Heart right ventricle (tissue), 16 donors: ENCODE measurements at regions not wholly inside any gene's neighbourhood (a gene's known extent, or its start where the extent isn't known, plus 50 kb on each side); places are given as distances from the start of the nearest gene placed in this dataset.

Source experiments
- ATAC-seq, 8 donors: fragments of 200-7000 bp; cut with Tn5 transposase; one replicate each; pipeline ENCODE4 v1.9.1; 2020; ENCODE audit warnings: mild to moderate bottlenecking in 8 of 8, moderate library complexity in 8 of 8, moderate number of reproducible peaks in 1 of 8
- DNase-seq, 2 donors: peaks; one replicate each; pipeline ENCODE4 v3.0.0-alpha.2; 2020
- H3K27ac ChIP-seq, 10 donors: fragments of 200-600 bp; sonication (generic) in 2 of 10; one replicate each; pipeline versions ENCODE4 v1.5.0 to v1.8.0; 2020 to 2022; ENCODE audit warnings: mild to moderate bottlenecking in 3 of 10
- H3K27me3 ChIP-seq, 7 donors: fragments of 200-600 bp; one replicate each; pipeline ENCODE4 v1.8.0; 2021 to 2022; ENCODE audit warnings: mild to moderate bottlenecking in 2 of 7
- H3K36me3 ChIP-seq, 9 donors: fragments of 200-600 bp; sonication (generic) in 1 of 9; one replicate each; pipeline versions ENCODE4 v1.5.0 to v1.8.0; 2020 to 2022; ENCODE audit warnings: mild to moderate bottlenecking in 2 of 9
- H3K4me1 ChIP-seq, 9 donors: fragments of 200-600 bp; sonication (generic) in 1 of 9; one replicate each; pipeline versions ENCODE4 v1.5.0 to v1.8.0; 2020 to 2022; ENCODE audit warnings: mild to moderate bottlenecking in 4 of 9
- H3K4me3 ChIP-seq, 10 donors: fragments of 200-600 bp; sonication (generic) in 2 of 10; one replicate each; pipeline versions ENCODE4 v1.5.0 to v1.8.0; 2020 to 2022; ENCODE audit warnings: mild to moderate bottlenecking in 7 of 10, moderate library complexity in 2 of 10
- H3K9me3 ChIP-seq, 11 donors: fragments of 200-600 bp in 10 of 11; sonication (generic) in 2 of 11; one replicate each; pipeline versions ENCODE4 v1.5.0 to v1.8.0; 2013 to 2022; ENCODE audit warnings: mild to moderate bottlenecking in 2 of 11, control low read depth in 1 of 11, moderate library complexity in 1 of 11
- CTCF ChIP-seq, 9 donors: fragments of 200-600 bp; sonication (generic) in 2 of 9; IDR thresholded peaks; one replicate each; pipeline versions ENCODE4 v1.5.0 to v1.8.0; 2021 to 2022; ENCODE audit warnings: antibody characterized with exemption in 9 of 9, mild to moderate bottlenecking in 5 of 9, moderate library complexity in 1 of 9
- WGBS, 2 donors: extraction: QIAGEN DNeasy Blood & Tissue Kit; methylation state at CpG; one replicate each; pipeline ENCODE4 v1.1.7; 2013; ENCODE audit warnings: inconsistent platforms in 1 of 2; 5-methylcytosine and 5-hydroxymethylcytosine counted together
- intact Hi-C, 10 donors: fragments of 100-400 bp; cut with DNase I; formaldehyde crosslinking; loops; one replicate each; pipeline versions ENCODE4 v1.11.1 to v1.14.2; 2022
- donor health status: Arrhythmogenic right ventricular cardiomyopathy.
- donor health status: ischemic (EF 13 %, LVEDD 7.1; RV severe dilation, severe dysfunction).
- donor health status: healthy with polysubstance abuse.
- donor health status: DM: no; HTN: yes; CAD: no.
- donor health status: DM: no; HTN: no; CAD: no.
- donor health status: ischemic (EF 25% LVEDD 6.9; RV normal size, moderate dysfunction).
- donor health status: ischemic (EF 25% LVEDD 5.7; RV mildly dilated, moderate dysfunction).
- donor health status: healthy.
- donor health status: DM: yes; HTN: yes; CAD: no.
- donor health status: Ischemic cardiomyopathy.
- donor health status: ischemic (EF 35%, LVEDD 5.7; RV mildly dilated, moderate dysfunction).
- donor health status: nonischemic (EF 11% LVEDD 7.7; RV severe dilation, severe dysfunction).
- donor health status: DM: yes; HTN: yes; CAD: no.
- donor health status: PGD.
- donor health status: ischemic (EF 29% LVEDD 5.4; RV normal size, mild dysfunction).
- donor health status: nonischemic (EF 23%, LVEDD 6.1; RV moderate dilation, normal function).

DNA sequence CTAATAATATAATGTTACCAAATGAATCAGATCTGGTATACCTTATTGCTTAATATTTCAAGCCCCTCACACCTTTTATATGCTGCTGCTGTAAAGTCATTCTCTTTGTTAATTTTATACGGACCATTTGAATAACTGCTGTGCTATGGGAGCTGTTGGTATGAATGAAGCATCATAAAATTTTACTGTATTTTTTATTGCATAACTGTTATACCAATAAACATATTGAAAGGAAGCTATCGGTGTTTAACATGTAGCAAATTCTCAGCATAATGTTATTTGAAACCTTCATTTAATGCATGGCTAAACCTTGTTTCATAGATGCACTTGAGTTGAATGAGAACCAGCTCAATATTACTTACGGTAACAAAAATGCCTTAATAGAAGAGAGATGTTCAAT lies 1040.3 kb downstream of the SOCS6 start:
- WGBS, 2 donors: 94 to 96% methylated on average over 3 of the region's 3 CpGs
- H3K27ac ChIP-seq: no peak overlapping the region

GRCh38 chr18:71327850-71328249 lies 1039.0 kb downstream of the SOCS6 start:
- 33 to 43% methylated on average over 1 of the region's 1 CpG for WGBS, 2 donors
- intact Hi-C loops: no loop called here
- H3K4me3 ChIP-seq: no peak overlapping the region
- no peaks in the 10 kb centered on the region for H3K9me3 ChIP-seq
- no peak overlapping the region for H3K27ac ChIP-seq
- no peaks in the 10 kb centered on the region for H3K27me3 ChIP-seq
- ATAC-seq: no peak
- no peak for DNase-seq
- H3K36me3 ChIP-seq: no peaks in the 10 kb centered on the region
- no peak for TF ChIP-seq CTCF (IDR thresholded peaks at IDR 0.05)
- H3K4me1 ChIP-seq: no peaks in the 10 kb centered on the region

More for the DNA sequence above, 1040.3 kb downstream of the SOCS6 start:
- H3K9me3 ChIP-seq: no peaks in the 10 kb centered on the region
- no peak overlapping the region for H3K4me3 ChIP-seq
- intact Hi-C loops: no loop called here
- ATAC-seq (no peak), DNase-seq (no peak)
- no peaks in the 10 kb centered on the region for H3K27me3 ChIP-seq
- H3K36me3 ChIP-seq: no peaks in the 10 kb centered on the region
- no peaks in the 10 kb centered on the region for H3K4me1 ChIP-seq
- TF ChIP-seq CTCF (IDR thresholded peaks at IDR 0.05): no peak

- H3K4me3 ChIP-seq: no peak overlapping the region
- no peaks in the 10 kb centered on the region for H3K36me3 ChIP-seq
- WGBS, 2 donors: 54 to 67% methylated on average over 5 of the region's 5 CpGs
- H3K9me3 ChIP-seq: no peaks in the 10 kb centered on the region
- no peaks in the 10 kb centered on the region for H3K4me1 ChIP-seq
- intact Hi-C loops: no loop called here
- ATAC-seq (no peak), DNase-seq (no peak)
- no peak overlapping the region for H3K27ac ChIP-seq
- no peak for TF ChIP-seq CTCF (IDR thresholded peaks at IDR 0.05)
- no peaks in the 10 kb centered on the region for H3K27me3 ChIP-seq
These were observed 1038.6 kb downstream of the SOCS6 start for GRCh38 chr18:71327441-71327840.

DNA sequence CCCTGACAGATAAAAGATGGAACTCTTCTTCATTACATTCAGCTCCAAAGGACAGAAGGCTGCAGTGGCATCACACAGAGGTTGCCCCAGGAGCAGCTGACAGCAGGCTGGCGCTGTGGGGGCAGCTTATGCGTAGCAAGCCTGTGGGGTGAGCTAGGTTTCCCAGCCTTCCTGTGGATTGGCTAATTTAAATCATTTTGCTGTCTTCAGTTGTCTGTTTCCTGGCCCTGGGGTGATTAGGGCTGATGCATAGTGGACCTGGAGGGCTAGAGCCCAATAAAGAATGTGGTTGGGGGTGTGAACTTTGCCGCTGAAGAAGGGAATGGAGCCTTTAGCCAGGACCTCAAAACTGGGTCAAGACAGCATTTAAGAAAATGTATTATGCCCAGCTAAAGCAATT lies 1038.0 kb downstream of the SOCS6 start:
- intact Hi-C loops: no loop called here
- WGBS, 2 donors: 68 to 71% methylated on average over 3 of the region's 3 CpGs
- ATAC-seq: no peak

More for the DNA sequence above, 1038.0 kb downstream of the SOCS6 start:
- Histone ChIP-seq H3K36me3 (no peaks in the 10 kb centered on the region), H3K27ac (no peak overlapping the region), H3K27me3 (no peaks in the 10 kb centered on the region), H3K4me3 (no peak overlapping the region), H3K9me3 (no peaks in the 10 kb centered on the region), H3K4me1 (no peaks in the 10 kb centered on the region)
- TF ChIP-seq CTCF (IDR thresholded peaks at IDR 0.05): no peak
- no peak for DNase-seq
